OCI-LY1 (cell line): ENCODE measurements at regions not wholly inside any gene's neighbourhood (a gene's known extent, or its start where the extent isn't known, plus 50 kb on each side); places are given as distances from the start of the nearest gene placed in this dataset.

ENCODE experiments used
- H2AFZ ChIP-seq: fragments of 200-600 bp; sonication (generic), shearing (Covaris generic); 2 replicates; pipeline ENCODE4 v1.6.0; 2014; ENCODE audit warnings: antibody characterized with exemption, mild to moderate bottlenecking, low read length
- H3F3A ChIP-seq: fragments of 200-600 bp; sonication (generic), shearing (Covaris generic); 2 replicates; pipeline ENCODE4 v1.6.0; 2014; ENCODE audit warnings: mild to moderate bottlenecking, antibody characterized with exemption, low read length, moderate library complexity; ENCODE audit not compliant: insufficient read depth
- H3K27ac ChIP-seq: fragments of 200-600 bp; sonication (generic); 2 replicates; pipeline ENCODE4 v1.5.1; 2014; ENCODE audit warnings: low read length, mixed run types, mild to moderate bottlenecking, low read depth; ENCODE audit not compliant: poor library complexity, severe bottlenecking
- H3K27me3 ChIP-seq: fragments of 200-600 bp; sonication (generic); 2 replicates; pipeline ENCODE4 v1.6.0; 2014; ENCODE audit warnings: antibody characterized with exemption, mild to moderate bottlenecking, low read length, moderate library complexity; ENCODE audit not compliant: insufficient read depth
- H3K36me3 ChIP-seq: fragments of 200-600 bp; sonication (generic); 2 replicates; pipeline ENCODE4 v1.6.1; 2014; ENCODE audit warnings: mild to moderate bottlenecking, antibody characterized with exemption, low read length, moderate library complexity, mixed read lengths; ENCODE audit not compliant: insufficient read depth
- H3K4me1 ChIP-seq: fragments of 200-600 bp; sonication (generic); 2 replicates; pipeline ENCODE4 v1.5.1; 2014; ENCODE audit warnings: mild to moderate bottlenecking, low read length, moderate library complexity; ENCODE audit not compliant: insufficient read depth, severe bottlenecking
- H3K4me2 ChIP-seq: fragments of 200-600 bp; sonication (generic), shearing (Covaris generic); 2 replicates; pipeline ENCODE4 v1.6.1; 2014; ENCODE audit warnings: low read length
- H3K4me3 ChIP-seq: fragments of 200-600 bp; sonication (generic); 2 replicates; pipeline ENCODE4 v1.5.1; 2014; ENCODE audit warnings: low read length, low read depth, mild to moderate bottlenecking, mixed read lengths; ENCODE audit not compliant: poor library complexity, severe bottlenecking
- H3K79me2 ChIP-seq: fragments of 200-600 bp; shearing (Covaris generic); 2 replicates; pipeline ENCODE4 v1.6.1; 2016; ENCODE audit warnings: mixed run types, low read length, mixed read lengths; ENCODE audit not compliant: insufficient read depth
- H3K9ac ChIP-seq: fragments of 200-600 bp; sonication (generic), shearing (Covaris generic); 2 replicates; pipeline ENCODE4 v1.6.1; 2014; ENCODE audit warnings: mild to moderate bottlenecking, low read length, mixed read lengths
- H3K9me2 ChIP-seq: fragments of 200-600 bp; sonication (generic), shearing (Covaris generic); 2 replicates; pipeline ENCODE4 v1.6.1; 2014; ENCODE audit warnings: low read depth, mild to moderate bottlenecking, low read length, mixed read lengths
- H3K9me3 ChIP-seq: fragments of 200-600 bp; shearing (Covaris generic); 2 replicates; pipeline ENCODE4 v1.6.1; 2014; ENCODE audit warnings: low read length, mixed read lengths
- H4K20me1 ChIP-seq: fragments of 200-600 bp; sonication (generic), shearing (Covaris generic); 2 replicates; pipeline ENCODE4 v1.6.0; 2016; ENCODE audit warnings: mild to moderate bottlenecking, low read length; ENCODE audit not compliant: insufficient read depth
- EZH2 ChIP-seq: fragments of 200-600 bp; sonication (generic), shearing (Covaris generic); IDR thresholded peaks from 2 replicates; pipeline ENCODE4 v1.8.0; 2017; ENCODE audit warnings: borderline replicate concordance, mixed run types, mild to moderate bottlenecking, antibody characterized with exemption, low read length, moderate library complexity, mixed read lengths
- TF ChIP-seq, protein P1 (sequence below): fragments of 200-600 bp; sonication (generic), shearing (Covaris generic); IDR thresholded peaks from 2 replicates; pipeline ENCODE4 v1.5.1; 2017; ENCODE audit warnings: mild to moderate bottlenecking, antibody characterized with exemption, low read length, moderate library complexity, mixed read lengths

GRCh38 chr16:54746596-54746995 lies 184.1 kb upstream of the IRX5 start:
- no peak overlapping the region for H3K9ac ChIP-seq
- H3K4me2 ChIP-seq = no peak overlapping the region
- H3K27ac ChIP-seq = no peak overlapping the region
- H3K4me1 ChIP-seq = no peaks in the 10 kb centered on the region
- H3K36me3 ChIP-seq = no peaks in the 10 kb centered on the region
- no peaks in the 10 kb centered on the region for H3K79me2 ChIP-seq
- no peaks in the 10 kb centered on the region for H3K9me2 ChIP-seq
- no peak for TF ChIP-seq EZH2
- TF ChIP-seq, protein P1, sequence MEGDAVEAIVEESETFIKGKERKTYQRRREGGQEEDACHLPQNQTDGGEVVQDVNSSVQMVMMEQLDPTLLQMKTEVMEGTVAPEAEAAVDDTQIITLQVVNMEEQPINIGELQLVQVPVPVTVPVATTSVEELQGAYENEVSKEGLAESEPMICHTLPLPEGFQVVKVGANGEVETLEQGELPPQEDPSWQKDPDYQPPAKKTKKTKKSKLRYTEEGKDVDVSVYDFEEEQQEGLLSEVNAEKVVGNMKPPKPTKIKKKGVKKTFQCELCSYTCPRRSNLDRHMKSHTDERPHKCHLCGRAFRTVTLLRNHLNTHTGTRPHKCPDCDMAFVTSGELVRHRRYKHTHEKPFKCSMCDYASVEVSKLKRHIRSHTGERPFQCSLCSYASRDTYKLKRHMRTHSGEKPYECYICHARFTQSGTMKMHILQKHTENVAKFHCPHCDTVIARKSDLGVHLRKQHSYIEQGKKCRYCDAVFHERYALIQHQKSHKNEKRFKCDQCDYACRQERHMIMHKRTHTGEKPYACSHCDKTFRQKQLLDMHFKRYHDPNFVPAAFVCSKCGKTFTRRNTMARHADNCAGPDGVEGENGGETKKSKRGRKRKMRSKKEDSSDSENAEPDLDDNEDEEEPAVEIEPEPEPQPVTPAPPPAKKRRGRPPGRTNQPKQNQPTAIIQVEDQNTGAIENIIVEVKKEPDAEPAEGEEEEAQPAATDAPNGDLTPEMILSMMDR = no peak
- H4K20me1 ChIP-seq = no peaks in the 10 kb centered on the region
- H3K9me3 ChIP-seq = no peaks in the 10 kb centered on the region
- H3K4me3 ChIP-seq = no peak overlapping the region
- H3K27me3 ChIP-seq = no peaks in the 10 kb centered on the region
- H3F3A ChIP-seq = no peaks in the 10 kb centered on the region
- no peak overlapping the region for H2AFZ ChIP-seq

DNA sequence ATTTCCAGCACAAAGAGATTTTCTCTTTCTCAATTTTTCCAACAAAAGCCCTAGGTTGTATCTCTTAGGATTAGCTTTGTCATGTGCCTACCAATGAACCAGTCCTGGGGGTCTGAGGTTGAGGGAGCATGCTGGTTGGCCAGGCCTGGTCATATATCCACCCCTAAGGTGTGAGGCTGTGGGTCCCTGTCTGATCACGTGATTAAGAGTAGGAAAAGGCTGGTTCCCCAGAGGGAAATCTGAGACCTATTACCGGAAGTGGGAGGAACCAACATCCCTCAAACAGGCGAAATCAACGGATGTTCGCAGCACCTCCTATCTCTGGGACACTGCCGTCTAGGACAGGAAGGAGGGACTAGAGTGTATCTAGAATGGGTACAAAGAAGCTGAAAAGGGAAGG lies 185.7 kb upstream of the IRX5 start:
- H3K4me1 ChIP-seq = no peaks in the 10 kb centered on the region
- no peak overlapping the region for H3K27ac ChIP-seq
- no peaks in the 10 kb centered on the region for H3K27me3 ChIP-seq
- no peaks in the 10 kb centered on the region for H3K9me2 ChIP-seq
- no peak overlapping the region for H3K9ac ChIP-seq
- no peaks in the 10 kb centered on the region for H3K9me3 ChIP-seq
- no peaks in the 10 kb centered on the region for H4K20me1 ChIP-seq
- no peaks in the 10 kb centered on the region for H3K79me2 ChIP-seq
- H3F3A ChIP-seq = no peaks in the 10 kb centered on the region
- TF ChIP-seq, protein P1 = no peak
- no peak overlapping the region for H2AFZ ChIP-seq
- no peak overlapping the region for H3K4me2 ChIP-seq
- no peaks in the 10 kb centered on the region for H3K36me3 ChIP-seq
- H3K4me3 ChIP-seq = no peak overlapping the region

DNA sequence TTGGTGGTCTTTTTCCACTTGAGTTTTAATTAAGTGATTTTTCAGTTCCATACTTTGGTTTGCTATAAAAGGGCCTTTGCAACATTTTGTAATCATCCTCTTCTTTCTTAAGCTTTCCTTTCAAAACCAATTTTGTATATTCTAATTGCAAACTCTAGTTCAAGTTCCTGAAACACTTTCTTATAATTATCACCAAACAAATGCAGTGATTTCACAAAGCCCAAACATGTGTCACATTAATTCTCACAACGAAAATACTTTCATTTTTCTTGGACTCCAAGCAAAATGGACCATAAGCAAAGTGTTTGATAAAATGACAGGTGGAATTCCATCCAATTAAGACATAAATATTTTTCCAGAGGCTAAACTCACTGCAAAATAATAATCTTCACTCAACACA lies 188.2 kb upstream of the IRX5 start:
- H3K4me2 ChIP-seq = no peak overlapping the region
- no peaks in the 10 kb centered on the region for H3F3A ChIP-seq
- H3K4me3 ChIP-seq = no peak overlapping the region
- H4K20me1 ChIP-seq = no peaks in the 10 kb centered on the region
- H2AFZ ChIP-seq = no peak overlapping the region
- H3K79me2 ChIP-seq = no peaks in the 10 kb centered on the region
- TF ChIP-seq, protein P1 = no peak
- TF ChIP-seq EZH2 = no peak
- no peaks in the 10 kb centered on the region for H3K9me3 ChIP-seq
- H3K27ac ChIP-seq = no peak overlapping the region
- no peaks in the 10 kb centered on the region for H3K9me2 ChIP-seq
- no peaks in the 10 kb centered on the region for H3K4me1 ChIP-seq
- H3K36me3 ChIP-seq = no peaks in the 10 kb centered on the region
- no peak overlapping the region for H3K9ac ChIP-seq
- H3K27me3 ChIP-seq = no peaks in the 10 kb centered on the region
